WTC11 (cell line): ENCODE measurements at regions not wholly inside any gene's neighbourhood (a gene's known extent, or its start where the extent isn't known, plus 50 kb on each side); places are given as distances from the start of the nearest gene placed in this dataset.

ENCODE experiments used
- ATAC-seq: fragments of 200-7000 bp; cut with Tn5 transposase; 2 replicates; pipeline ENCODE4 v1.10.0; 2021; ENCODE audit warnings: mild to moderate bottlenecking, moderate library complexity
- CTCF ChIA-PET: fragments of 300-600 bp; sonication (Branson Sonifier 250); formaldehyde crosslinking; loops from one replicate; lab custom pipeline; 2021; ENCODE audit warnings: antibody characterized with exemption; lab: Charles Lee
- POLR2A ChIA-PET: fragments of 350-600 bp; sonication (Branson Sonifier 250); formaldehyde crosslinking; loops from one replicate; lab custom pipeline; 2021; ENCODE audit warnings: antibody characterized with exemption; lab: Charles Lee
- DNase-seq: peaks from one replicate; pipeline ENCODE4 v3.0.0; 2021; ENCODE audit warnings: low spot score
- H3K27ac Mint-ChIP-seq: 2 replicates; pipeline ENCODE4 v1.8.0; 2021; ENCODE audit warnings: mixed read lengths
- H3K27me3 Mint-ChIP-seq: 2 replicates; pipeline ENCODE4 v1.8.0; 2021; ENCODE audit warnings: low read depth, mild to moderate bottlenecking, moderate library complexity, mixed read lengths
- H3K36me3 Mint-ChIP-seq: 2 replicates; pipeline ENCODE4 v1.8.0; 2021; ENCODE audit warnings: mixed read lengths
- H3K4me1 Mint-ChIP-seq: 2 replicates; pipeline ENCODE4 v1.8.0; 2022; ENCODE audit warnings: mixed read lengths
- H3K4me3 Mint-ChIP-seq: 2 replicates; pipeline ENCODE4 v1.8.0; 2021; ENCODE audit warnings: mild to moderate bottlenecking, moderate library complexity, mixed read lengths
- H3K9me3 Mint-ChIP-seq: 2 replicates; pipeline ENCODE4 v1.8.0; 2021; ENCODE audit warnings: mixed read lengths
- FOXJ3 ChIP-seq: sonication (generic); formaldehyde crosslinking; IDR thresholded peaks from 2 replicates; pipeline ENCODE4 v1.9.0; 2021; ENCODE audit warnings: missing genetic modification reagents, mild to moderate bottlenecking, borderline replicate concordance
- NFATC4 ChIP-seq: fragments of 250-450 bp; sonication (Bioruptor Pico); IDR thresholded peaks from 2 replicates; pipeline ENCODE4 v1.9.0; 2021; ENCODE audit warnings: mild to moderate bottlenecking
- NR2C2 ChIP-seq: sonication (generic); formaldehyde crosslinking; IDR thresholded peaks from 2 replicates; pipeline ENCODE4 v1.8.0; 2022; ENCODE audit warnings: mild to moderate bottlenecking, missing genetic modification reagents
- OVOL2 ChIP-seq: fragments of 250-450 bp; sonication (Bioruptor Pico); IDR thresholded peaks from 2 replicates; pipeline ENCODE4 v1.9.0; 2021; ENCODE audit warnings: mild to moderate bottlenecking, borderline replicate concordance
- ZBTB21 ChIP-seq: sonication (generic); formaldehyde crosslinking; IDR thresholded peaks from 2 replicates; pipeline ENCODE4 v1.8.1; 2023; ENCODE audit warnings: mild to moderate bottlenecking, missing genetic modification reagents, borderline replicate concordance
- TF ChIP-seq, protein P1 (sequence below): sonication (generic); formaldehyde crosslinking; IDR thresholded peaks from 2 replicates; pipeline ENCODE4 v1.8.1; 2022; ENCODE audit warnings: mild to moderate bottlenecking, moderate library complexity, missing genetic modification reagents
- TF ChIP-seq, protein P2 (sequence below): sonication (generic); formaldehyde crosslinking; IDR thresholded peaks from 2 replicates; pipeline ENCODE4 v1.8.0; 2022; ENCODE audit warnings: mild to moderate bottlenecking, missing genetic modification reagents
- TF ChIP-seq, protein P3 (sequence below): sonication (generic); formaldehyde crosslinking; IDR thresholded peaks from 2 replicates; pipeline ENCODE4 v1.8.0; 2023; ENCODE audit warnings: missing genetic modification reagents, mild to moderate bottlenecking, borderline replicate concordance
- TF ChIP-seq, protein P4 (sequence below): fragments of 250-450 bp; sonication (Bioruptor Pico); IDR thresholded peaks from 2 replicates; pipeline ENCODE4 v1.9.0; 2021; ENCODE audit warnings: mild to moderate bottlenecking, borderline replicate concordance
- TF ChIP-seq, protein P5 (sequence below): sonication (generic); formaldehyde crosslinking; IDR thresholded peaks from 2 replicates; pipeline ENCODE4 v1.8.0; 2023; ENCODE audit warnings: missing genetic modification reagents

DNA sequence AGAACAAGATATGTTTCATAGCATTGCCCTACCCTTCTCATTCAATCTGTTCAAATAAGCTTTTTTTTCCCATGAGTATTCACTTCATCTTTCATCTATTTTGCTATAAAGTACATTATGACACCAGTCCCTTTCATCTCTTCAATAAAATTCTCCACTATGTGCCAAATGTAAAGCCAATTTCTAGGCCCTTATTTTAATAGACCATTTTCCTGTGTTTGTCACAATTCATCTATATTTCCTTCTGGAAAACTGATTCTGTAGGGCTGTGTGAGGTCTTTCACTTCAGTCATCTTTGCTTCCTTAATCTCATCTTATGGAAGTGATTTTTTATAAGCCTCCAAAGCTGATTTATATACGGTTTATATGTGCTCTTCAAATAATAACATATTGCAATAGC lies 992.4 kb upstream of the EYS start:
- H3K4me3 Mint-ChIP-seq, result no peak overlapping the region
- no peak overlapping the region for H3K27ac Mint-ChIP-seq
- no peaks in the 10 kb centered on the region for H3K4me1 Mint-ChIP-seq
- no peak for TF ChIP-seq NFATC4 (CRISPR knock-in tag)
- TF ChIP-seq OVOL2 (CRISPR knock-in tag), result no peak
- no peak for TF ChIP-seq NR2C2 (CRISPR knock-in tag)
- TF ChIP-seq, protein P1, sequence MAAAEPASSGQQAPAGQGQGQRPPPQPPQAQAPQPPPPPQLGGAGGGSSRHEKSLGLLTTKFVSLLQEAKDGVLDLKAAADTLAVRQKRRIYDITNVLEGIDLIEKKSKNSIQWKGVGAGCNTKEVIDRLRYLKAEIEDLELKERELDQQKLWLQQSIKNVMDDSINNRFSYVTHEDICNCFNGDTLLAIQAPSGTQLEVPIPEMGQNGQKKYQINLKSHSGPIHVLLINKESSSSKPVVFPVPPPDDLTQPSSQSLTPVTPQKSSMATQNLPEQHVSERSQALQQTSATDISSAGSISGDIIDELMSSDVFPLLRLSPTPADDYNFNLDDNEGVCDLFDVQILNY (CRISPR knock-in tag), result no peak
- H3K9me3 Mint-ChIP-seq, result peaks cover 33% of the 10 kb centered on the region
- CTCF ChIA-PET, result no interaction called here
- H3K36me3 Mint-ChIP-seq, result peaks cover 19% of the 10 kb centered on the region
- H3K27me3 Mint-ChIP-seq, result peaks cover 7% of the 10 kb centered on the region; the same call in 1 of the 2 replicates
- POLR2A ChIA-PET, result no interaction called here
- DNase-seq (no peak), ATAC-seq (no peak)

DNA sequence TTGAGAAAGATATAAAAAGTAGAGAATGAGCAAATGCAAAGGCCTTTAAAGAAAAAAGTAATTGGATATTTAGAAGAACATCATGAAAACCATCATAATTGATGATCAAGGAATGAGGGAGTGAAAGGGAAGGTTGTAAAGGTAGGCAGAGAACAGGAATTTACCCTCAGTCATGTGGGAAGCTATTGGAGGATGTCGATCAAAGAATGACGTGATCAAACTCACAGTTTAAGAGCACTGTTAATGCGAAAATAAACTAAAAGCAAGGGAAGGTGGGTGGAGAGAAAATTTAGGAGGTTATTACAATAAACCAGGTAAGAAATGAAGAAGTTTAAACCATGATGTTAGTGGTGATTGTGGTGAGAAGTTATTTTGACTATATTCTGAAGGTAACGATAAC lies 982.6 kb upstream of the EYS start:
- no peak for DNase-seq
- ChIA-PET POLR2A (no interaction called here), CTCF (no interaction called here)
- Mint-ChIP-seq H3K9me3 (peaks cover 29% of the 10 kb centered on the region), H3K27ac (no peak overlapping the region), H3K4me3 (no peak overlapping the region), H3K4me1 (no peaks in the 10 kb centered on the region), H3K36me3 (peaks cover 11% of the 10 kb centered on the region), H3K27me3 (no peaks in the 10 kb centered on the region)
- TF ChIP-seq, protein P2, sequence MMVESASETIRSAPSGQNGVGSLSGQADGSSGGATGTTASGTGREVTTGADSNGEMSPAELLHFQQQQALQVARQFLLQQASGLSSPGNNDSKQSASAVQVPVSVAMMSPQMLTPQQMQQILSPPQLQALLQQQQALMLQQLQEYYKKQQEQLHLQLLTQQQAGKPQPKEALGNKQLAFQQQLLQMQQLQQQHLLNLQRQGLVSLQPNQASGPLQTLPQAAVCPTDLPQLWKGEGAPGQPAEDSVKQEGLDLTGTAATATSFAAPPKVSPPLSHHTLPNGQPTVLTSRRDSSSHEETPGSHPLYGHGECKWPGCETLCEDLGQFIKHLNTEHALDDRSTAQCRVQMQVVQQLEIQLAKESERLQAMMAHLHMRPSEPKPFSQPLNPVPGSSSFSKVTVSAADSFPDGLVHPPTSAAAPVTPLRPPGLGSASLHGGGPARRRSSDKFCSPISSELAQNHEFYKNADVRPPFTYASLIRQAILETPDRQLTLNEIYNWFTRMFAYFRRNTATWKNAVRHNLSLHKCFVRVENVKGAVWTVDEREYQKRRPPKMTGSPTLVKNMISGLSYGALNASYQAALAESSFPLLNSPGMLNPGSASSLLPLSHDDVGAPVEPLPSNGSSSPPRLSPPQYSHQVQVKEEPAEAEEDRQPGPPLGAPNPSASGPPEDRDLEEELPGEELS (CRISPR knock-in tag), result no peak
- no peak for ATAC-seq

DNA sequence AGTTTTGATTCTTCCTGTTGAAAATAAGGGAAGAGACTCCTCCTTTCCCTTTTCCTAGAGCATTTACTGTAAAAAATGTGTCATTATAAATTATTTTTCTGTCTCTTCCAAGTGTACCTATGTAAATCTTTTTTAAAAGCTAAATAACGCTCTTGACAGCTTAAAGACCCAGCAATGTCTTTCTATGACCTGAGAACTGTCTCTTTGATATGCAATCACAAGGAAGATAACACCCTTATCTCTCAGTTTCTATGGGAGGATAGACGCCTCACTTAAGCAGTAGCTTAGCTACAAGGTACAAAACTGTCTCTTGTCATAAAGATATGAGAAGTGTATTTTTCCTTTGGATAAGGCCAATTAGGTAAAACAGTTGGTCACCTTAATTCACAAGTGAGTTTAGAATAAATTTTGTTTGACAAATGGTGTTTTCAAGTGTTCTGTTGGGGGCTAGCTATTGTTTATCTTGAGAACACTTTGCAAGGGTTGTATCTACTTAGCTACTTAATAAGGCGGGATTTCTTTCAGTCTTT lies 980.6 kb upstream of the EYS start:
- H3K36me3 Mint-ChIP-seq, result peaks cover 16% of the 10 kb centered on the region
- no peak for TF ChIP-seq ZBTB21 (CRISPR knock-in tag)
- TF ChIP-seq FOXJ3 (CRISPR knock-in tag), result no peak
- TF ChIP-seq, protein P3, sequence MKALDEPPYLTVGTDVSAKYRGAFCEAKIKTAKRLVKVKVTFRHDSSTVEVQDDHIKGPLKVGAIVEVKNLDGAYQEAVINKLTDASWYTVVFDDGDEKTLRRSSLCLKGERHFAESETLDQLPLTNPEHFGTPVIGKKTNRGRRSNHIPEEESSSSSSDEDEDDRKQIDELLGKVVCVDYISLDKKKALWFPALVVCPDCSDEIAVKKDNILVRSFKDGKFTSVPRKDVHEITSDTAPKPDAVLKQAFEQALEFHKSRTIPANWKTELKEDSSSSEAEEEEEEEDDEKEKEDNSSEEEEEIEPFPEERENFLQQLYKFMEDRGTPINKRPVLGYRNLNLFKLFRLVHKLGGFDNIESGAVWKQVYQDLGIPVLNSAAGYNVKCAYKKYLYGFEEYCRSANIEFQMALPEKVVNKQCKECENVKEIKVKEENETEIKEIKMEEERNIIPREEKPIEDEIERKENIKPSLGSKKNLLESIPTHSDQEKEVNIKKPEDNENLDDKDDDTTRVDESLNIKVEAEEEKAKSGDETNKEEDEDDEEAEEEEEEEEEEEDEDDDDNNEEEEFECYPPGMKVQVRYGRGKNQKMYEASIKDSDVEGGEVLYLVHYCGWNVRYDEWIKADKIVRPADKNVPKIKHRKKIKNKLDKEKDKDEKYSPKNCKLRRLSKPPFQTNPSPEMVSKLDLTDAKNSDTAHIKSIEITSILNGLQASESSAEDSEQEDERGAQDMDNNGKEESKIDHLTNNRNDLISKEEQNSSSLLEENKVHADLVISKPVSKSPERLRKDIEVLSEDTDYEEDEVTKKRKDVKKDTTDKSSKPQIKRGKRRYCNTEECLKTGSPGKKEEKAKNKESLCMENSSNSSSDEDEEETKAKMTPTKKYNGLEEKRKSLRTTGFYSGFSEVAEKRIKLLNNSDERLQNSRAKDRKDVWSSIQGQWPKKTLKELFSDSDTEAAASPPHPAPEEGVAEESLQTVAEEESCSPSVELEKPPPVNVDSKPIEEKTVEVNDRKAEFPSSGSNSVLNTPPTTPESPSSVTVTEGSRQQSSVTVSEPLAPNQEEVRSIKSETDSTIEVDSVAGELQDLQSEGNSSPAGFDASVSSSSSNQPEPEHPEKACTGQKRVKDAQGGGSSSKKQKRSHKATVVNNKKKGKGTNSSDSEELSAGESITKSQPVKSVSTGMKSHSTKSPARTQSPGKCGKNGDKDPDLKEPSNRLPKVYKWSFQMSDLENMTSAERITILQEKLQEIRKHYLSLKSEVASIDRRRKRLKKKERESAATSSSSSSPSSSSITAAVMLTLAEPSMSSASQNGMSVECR, result no peak
- TF ChIP-seq, all 79 proteins: peak for 0
- POLR2A ChIA-PET, result no interaction called here
- no peak overlapping the region for H3K4me3 Mint-ChIP-seq
- H3K9me3 Mint-ChIP-seq, result peaks cover 30% of the 10 kb centered on the region
- H3K27me3 Mint-ChIP-seq, result no peaks in the 10 kb centered on the region
- no peak overlapping the region for H3K27ac Mint-ChIP-seq
- no peaks in the 10 kb centered on the region for H3K4me1 Mint-ChIP-seq
- CTCF ChIA-PET, result no interaction called here
- DNase-seq, result no peak
- ATAC-seq, result no peak

DNA sequence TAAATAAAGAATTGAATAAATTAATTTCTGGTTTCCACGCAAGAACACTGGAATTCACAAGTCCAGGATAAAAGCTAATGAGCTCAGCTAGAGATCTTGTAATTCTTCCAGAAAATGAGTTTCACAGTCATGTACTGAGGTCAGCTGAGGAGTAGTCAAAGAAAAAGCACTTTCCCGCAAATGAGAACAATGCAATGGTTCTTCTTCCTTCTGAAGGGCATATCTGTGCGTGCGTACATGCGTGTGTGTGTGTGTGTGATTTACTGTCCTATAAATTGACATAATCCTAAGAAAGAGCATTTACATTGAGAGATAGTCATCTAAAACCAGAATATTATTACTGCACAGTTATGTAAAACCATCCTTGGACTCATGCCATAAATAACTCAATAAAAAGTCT lies 968.9 kb upstream of the EYS start:
- CTCF ChIA-PET, result no interaction called here
- H3K4me3 Mint-ChIP-seq, result no peak overlapping the region
- no peak for DNase-seq
- no peak overlapping the region for H3K27ac Mint-ChIP-seq
- peaks cover 28% of the 10 kb centered on the region for H3K9me3 Mint-ChIP-seq
- H3K4me1 Mint-ChIP-seq, result no peaks in the 10 kb centered on the region
- POLR2A ChIA-PET, result no interaction called here
- H3K36me3 Mint-ChIP-seq, result peaks cover 12% of the 10 kb centered on the region
- no peaks in the 10 kb centered on the region; the same call in 1 of the 2 replicates for H3K27me3 Mint-ChIP-seq
- no peak for ATAC-seq
- TF ChIP-seq, protein P4, sequence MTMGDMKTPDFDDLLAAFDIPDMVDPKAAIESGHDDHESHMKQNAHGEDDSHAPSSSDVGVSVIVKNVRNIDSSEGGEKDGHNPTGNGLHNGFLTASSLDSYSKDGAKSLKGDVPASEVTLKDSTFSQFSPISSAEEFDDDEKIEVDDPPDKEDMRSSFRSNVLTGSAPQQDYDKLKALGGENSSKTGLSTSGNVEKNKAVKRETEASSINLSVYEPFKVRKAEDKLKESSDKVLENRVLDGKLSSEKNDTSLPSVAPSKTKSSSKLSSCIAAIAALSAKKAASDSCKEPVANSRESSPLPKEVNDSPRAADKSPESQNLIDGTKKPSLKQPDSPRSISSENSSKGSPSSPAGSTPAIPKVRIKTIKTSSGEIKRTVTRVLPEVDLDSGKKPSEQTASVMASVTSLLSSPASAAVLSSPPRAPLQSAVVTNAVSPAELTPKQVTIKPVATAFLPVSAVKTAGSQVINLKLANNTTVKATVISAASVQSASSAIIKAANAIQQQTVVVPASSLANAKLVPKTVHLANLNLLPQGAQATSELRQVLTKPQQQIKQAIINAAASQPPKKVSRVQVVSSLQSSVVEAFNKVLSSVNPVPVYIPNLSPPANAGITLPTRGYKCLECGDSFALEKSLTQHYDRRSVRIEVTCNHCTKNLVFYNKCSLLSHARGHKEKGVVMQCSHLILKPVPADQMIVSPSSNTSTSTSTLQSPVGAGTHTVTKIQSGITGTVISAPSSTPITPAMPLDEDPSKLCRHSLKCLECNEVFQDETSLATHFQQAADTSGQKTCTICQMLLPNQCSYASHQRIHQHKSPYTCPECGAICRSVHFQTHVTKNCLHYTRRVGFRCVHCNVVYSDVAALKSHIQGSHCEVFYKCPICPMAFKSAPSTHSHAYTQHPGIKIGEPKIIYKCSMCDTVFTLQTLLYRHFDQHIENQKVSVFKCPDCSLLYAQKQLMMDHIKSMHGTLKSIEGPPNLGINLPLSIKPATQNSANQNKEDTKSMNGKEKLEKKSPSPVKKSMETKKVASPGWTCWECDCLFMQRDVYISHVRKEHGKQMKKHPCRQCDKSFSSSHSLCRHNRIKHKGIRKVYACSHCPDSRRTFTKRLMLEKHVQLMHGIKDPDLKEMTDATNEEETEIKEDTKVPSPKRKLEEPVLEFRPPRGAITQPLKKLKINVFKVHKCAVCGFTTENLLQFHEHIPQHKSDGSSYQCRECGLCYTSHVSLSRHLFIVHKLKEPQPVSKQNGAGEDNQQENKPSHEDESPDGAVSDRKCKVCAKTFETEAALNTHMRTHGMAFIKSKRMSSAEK, result no peak
- TF ChIP-seq, protein P5, sequence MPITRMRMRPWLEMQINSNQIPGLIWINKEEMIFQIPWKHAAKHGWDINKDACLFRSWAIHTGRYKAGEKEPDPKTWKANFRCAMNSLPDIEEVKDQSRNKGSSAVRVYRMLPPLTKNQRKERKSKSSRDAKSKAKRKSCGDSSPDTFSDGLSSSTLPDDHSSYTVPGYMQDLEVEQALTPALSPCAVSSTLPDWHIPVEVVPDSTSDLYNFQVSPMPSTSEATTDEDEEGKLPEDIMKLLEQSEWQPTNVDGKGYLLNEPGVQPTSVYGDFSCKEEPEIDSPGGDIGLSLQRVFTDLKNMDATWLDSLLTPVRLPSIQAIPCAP (CRISPR knock-in tag), result no peak
